HG02763 (cell line): ENCODE measurements at regions not wholly inside any gene's neighbourhood (a gene's known extent, or its start where the extent isn't known, plus 50 kb on each side); places are given as distances from the start of the nearest gene placed in this dataset.
A peak's percentile ranks its signal among the peaks of the same experiment; 100 is the strongest.

ENCODE experiments used
- ATAC-seq: cut with Tn5 transposase; IDR thresholded peaks from one replicate; pipeline ENCODE4 v1.9.1; 2021; ENCODE audit warnings: mild to moderate bottlenecking, moderate library complexity; ENCODE audit not compliant: unreplicated experiment

- ATAC-seq, result no peak
These were observed 78.1 kb upstream of the SLC38A11 start for GRCh38 chr2:165033402-165033801.

- ATAC-seq, result no peak
These were observed 77.2 kb upstream of the SLC38A11 start for GRCh38 chr2:165032559-165032958.

GRCh38 chr2:165024199-165024598 lies 68.9 kb upstream of the SLC38A11 start:
- no peak for ATAC-seq

GRCh38 chr2:165022781-165023180 lies 67.5 kb upstream of the SLC38A11 start:
- no peak for ATAC-seq

GRCh38 chr2:165017966-165018596 lies 62.8 kb upstream of the SLC38A11 start:
- no peak for ATAC-seq

- peak; percentile 57 for ATAC-seq
These were observed 61.6 kb upstream of the SLC38A11 start for GRCh38 chr2:165016772-165017411.

GRCh38 chr2:165015052-165015642 lies 59.8 kb upstream of the SLC38A11 start:
- ATAC-seq, result no peak

- ATAC-seq, result no peak
These were observed 58.8 kb upstream of the SLC38A11 start for GRCh38 chr2:165013944-165014619.

- ATAC-seq, result no peak
These were observed 55.9 kb upstream of the SLC38A11 start for GRCh38 chr2:165011199-165011598.

- ATAC-seq, result no peak
These were observed 55.2 kb upstream of the SLC38A11 start for GRCh38 chr2:165010556-165010955.

- no peak for ATAC-seq
These were observed 54.1 kb upstream of the SLC38A11 start for GRCh38 chr2:165009466-165009865.

GRCh38 chr2:165008730-165009315 lies 53.5 kb upstream of the SLC38A11 start:
- no peak for ATAC-seq

GRCh38 chr2:165007161-165007744 lies 51.9 kb upstream of the SLC38A11 start:
- no peak for ATAC-seq
